Suprapubic skin (tissue), 4 donors: ENCODE measurements at regions not wholly inside any gene's neighbourhood (a gene's known extent, or its start where the extent isn't known, plus 50 kb on each side); places are given as distances from the start of the nearest gene placed in this dataset.

Experiments used
- EP300 ChIP-seq: sonication (generic); formaldehyde crosslinking; IDR thresholded peaks from one replicate; pipeline ENCODE4 v1.6.1; 2017; ENCODE audit warnings: antibody characterized with exemption
- POLR2AphosphoS5 ChIP-seq, 3 donors: sonication (generic); formaldehyde crosslinking; IDR thresholded peaks; one replicate each; pipeline ENCODE4 v1.6.1; 2017; ENCODE audit warnings: antibody characterized with exemption in 3 of 3
- TF ChIP-seq, protein P1 (sequence below), 2 donors: fragments of 200-600 bp in 1 of 2; fragments of 450-650 bp in 1 of 2; sonication (generic) in 1 of 2; IDR thresholded peaks; one replicate each; pipeline ENCODE4 v1.5.1; 2016 to 2019; ENCODE audit warnings: antibody characterized with exemption in 2 of 2, mild to moderate bottlenecking in 1 of 2, moderate library complexity in 1 of 2

DNA sequence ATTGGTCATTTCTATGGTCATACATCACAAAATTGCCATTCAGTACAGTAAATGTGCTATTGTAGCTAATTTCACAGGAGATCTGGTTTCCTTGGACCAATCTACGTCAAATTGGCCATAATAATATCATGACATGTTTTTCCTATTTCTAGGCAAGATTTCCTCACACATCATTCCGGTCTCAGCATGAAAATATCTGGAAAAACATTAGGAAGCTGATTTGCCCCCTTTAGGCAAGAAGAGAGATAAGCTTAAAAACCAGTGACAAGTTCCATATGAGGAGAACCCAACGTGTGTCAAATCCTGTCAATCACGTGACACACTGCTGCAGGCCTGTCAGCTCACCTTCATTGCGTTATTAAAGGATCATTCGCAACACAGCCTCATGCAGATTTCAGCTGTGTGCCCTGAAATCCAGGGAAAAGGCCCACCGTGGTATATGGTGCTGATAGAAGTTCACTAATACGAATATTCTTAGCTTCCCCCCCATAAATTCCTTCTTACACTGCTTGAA lies 153.3 kb downstream of the ST8SIA4 start:
- TF ChIP-seq, protein P1, sequence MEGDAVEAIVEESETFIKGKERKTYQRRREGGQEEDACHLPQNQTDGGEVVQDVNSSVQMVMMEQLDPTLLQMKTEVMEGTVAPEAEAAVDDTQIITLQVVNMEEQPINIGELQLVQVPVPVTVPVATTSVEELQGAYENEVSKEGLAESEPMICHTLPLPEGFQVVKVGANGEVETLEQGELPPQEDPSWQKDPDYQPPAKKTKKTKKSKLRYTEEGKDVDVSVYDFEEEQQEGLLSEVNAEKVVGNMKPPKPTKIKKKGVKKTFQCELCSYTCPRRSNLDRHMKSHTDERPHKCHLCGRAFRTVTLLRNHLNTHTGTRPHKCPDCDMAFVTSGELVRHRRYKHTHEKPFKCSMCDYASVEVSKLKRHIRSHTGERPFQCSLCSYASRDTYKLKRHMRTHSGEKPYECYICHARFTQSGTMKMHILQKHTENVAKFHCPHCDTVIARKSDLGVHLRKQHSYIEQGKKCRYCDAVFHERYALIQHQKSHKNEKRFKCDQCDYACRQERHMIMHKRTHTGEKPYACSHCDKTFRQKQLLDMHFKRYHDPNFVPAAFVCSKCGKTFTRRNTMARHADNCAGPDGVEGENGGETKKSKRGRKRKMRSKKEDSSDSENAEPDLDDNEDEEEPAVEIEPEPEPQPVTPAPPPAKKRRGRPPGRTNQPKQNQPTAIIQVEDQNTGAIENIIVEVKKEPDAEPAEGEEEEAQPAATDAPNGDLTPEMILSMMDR (IDR thresholded peaks at IDR 0.05): no peak
- no peak for TF ChIP-seq POLR2AphosphoS5 (IDR thresholded peaks at IDR 0.05)
- no peak for TF ChIP-seq EP300
